Gastroesophageal sphincter (tissue), 3 donors: ENCODE measurements at regions not wholly inside any gene's neighbourhood (a gene's known extent, or its start where the extent isn't known, plus 50 kb on each side); places are given as distances from the start of the nearest gene placed in this dataset.

ENCODE experiments used
- CTCF ChIP-seq, 4 experiments: fragments of 200-600 bp in 2 of 4; fragments of 450-650 bp in 2 of 4; sonication (generic) in 1 of 4; IDR thresholded peaks; one replicate each; pipeline ENCODE4 v1.5.1; 2017 to 2019; ENCODE audit warnings: antibody characterized with exemption in 4 of 4, mild to moderate bottlenecking in 2 of 4, moderate library complexity in 2 of 4
- POLR2A ChIP-seq, 2 donors: fragments of 450-650 bp; IDR thresholded peaks; one replicate each; pipeline ENCODE4 v1.6.1; 2017; ENCODE audit warnings: antibody characterized with exemption in 2 of 2, mild to moderate bottlenecking in 2 of 2, moderate library complexity in 1 of 2

- TF ChIP-seq CTCF (IDR thresholded peaks at IDR 0.05), result no peak
- TF ChIP-seq POLR2A (IDR thresholded peaks at IDR 0.05), result no peak
Measured at GRCh38 chr19:28428663-28429348, 784.1 kb downstream of the UQCRFS1 start.
